Fibroblast of the aortic adventitia (primary cell): ENCODE measurements at regions not wholly inside any gene's neighbourhood (a gene's known extent, or its start where the extent isn't known, plus 50 kb on each side); places are given as distances from the start of the nearest gene placed in this dataset.

Source experiments
- DNase-seq: peaks from one replicate; pipeline ENCODE4 v3.0.0-alpha.2; 2010; ENCODE audit warnings: low read depth
- H3K4me3 ChIP-seq: 2 replicates; pipeline ENCODE4 v1.5.1; 2011; ENCODE audit warnings: low read depth, mild to moderate bottlenecking, control low read depth, low read length, moderate library complexity
- CTCF ChIP-seq: IDR thresholded peaks from 2 replicates; pipeline ENCODE4 v1.5.1; 2011; ENCODE audit warnings: mild to moderate bottlenecking, low read length, control low read depth, inconsistent platforms; ENCODE audit not compliant: insufficient read depth

- no peak for TF ChIP-seq CTCF
These were observed 74.0 kb upstream of the DOCK9 start for GRCh38 chr13:99051768-99052455.

GRCh38 chr13:99053636-99054233 lies 75.9 kb upstream of the DOCK9 start:
- no peak for DNase-seq
- H3K4me3 ChIP-seq: no peak overlapping the region
- TF ChIP-seq CTCF: no peak

More at GRCh38 chr13:99051768-99052455, 74.0 kb upstream of the DOCK9 start:
- DNase-seq: no peak
- no peak overlapping the region for H3K4me3 ChIP-seq

GRCh38 chr13:99055281-99055680 lies 77.4 kb upstream of the DOCK9 start:
- H3K4me3 ChIP-seq: no peak overlapping the region
- no peak for DNase-seq
- TF ChIP-seq CTCF: no peak

GRCh38 chr13:99055735-99056134 lies 77.9 kb upstream of the DOCK9 start:
- peak; percentile 35 for DNase-seq
- no peak for TF ChIP-seq CTCF
- H3K4me3 ChIP-seq: no peak overlapping the region

- H3K4me3 ChIP-seq: no peak overlapping the region
- peak; percentile 44 for DNase-seq
- no peak for TF ChIP-seq CTCF
These were observed 78.6 kb upstream of the DOCK9 start for GRCh38 chr13:99056381-99057014.

GRCh38 chr13:99057310-99057975 lies 79.6 kb upstream of the DOCK9 start:
- DNase-seq: peak; percentile 67
- TF ChIP-seq CTCF: no peak
- no peak overlapping the region for H3K4me3 ChIP-seq
